DMS153 (cell line): ENCODE measurements at regions not wholly inside any gene's neighbourhood (a gene's known extent, or its start where the extent isn't known, plus 50 kb on each side); places are given as distances from the start of the nearest gene placed in this dataset.
"Not testable (repeated sequence)": the region's sequence is repeated elsewhere in the genome, so short reads cannot be mapped to it uniquely, and the experiment has no call there.

ENCODE experiments used
- DNase-seq: peaks from one replicate; lab custom pipeline; 2025; lab: John Stamatoyannopoulos, UW

GRCh38 chr5:74461251-74461650 lies 179.3 kb downstream of the ENC1 start:
- DNase-seq, result no peak

- DNase-seq, result no peak
Measured at GRCh38 chr5:74460694-74461093, 179.8 kb downstream of the ENC1 start.

- DNase-seq, result no peak
Measured at GRCh38 chr5:74459984-74460383, 180.5 kb downstream of the ENC1 start.

GRCh38 chr5:74457876-74458275 lies 182.7 kb downstream of the ENC1 start:
- DNase-seq, result no peak

- no peak for DNase-seq
Measured at GRCh38 chr5:74454263-74455030, 186.1 kb downstream of the ENC1 start.

- no peak for DNase-seq
Measured at GRCh38 chr5:74452856-74453255, 187.7 kb downstream of the ENC1 start.

- no peak for DNase-seq
Measured at GRCh38 chr5:74450095-74450494, 190.4 kb downstream of the ENC1 start.

GRCh38 chr5:74446725-74447241 lies 193.7 kb downstream of the ENC1 start:
- no peak for DNase-seq

GRCh38 chr5:74442466-74442865 lies 198.1 kb downstream of the ENC1 start:
- DNase-seq, result no peak

- DNase-seq, result no peak
Measured at GRCh38 chr5:74441616-74442015, 198.9 kb downstream of the ENC1 start.

GRCh38 chr5:74440341-74440740 lies 200.2 kb downstream of the ENC1 start:
- DNase-seq, result no peak

- not testable (repeated sequence) for DNase-seq
Measured at GRCh38 chr5:74437870-74438269, 202.7 kb downstream of the ENC1 start.

GRCh38 chr5:74433896-74434829 lies 206.4 kb downstream of the ENC1 start:
- DNase-seq, result no peak

- DNase-seq, result no peak
Measured at GRCh38 chr5:74433255-74433895, 207.2 kb downstream of the ENC1 start.

GRCh38 chr5:74432721-74433120 lies 207.8 kb downstream of the ENC1 start:
- no peak for DNase-seq

- DNase-seq, result no peak
Measured at GRCh38 chr5:74432216-74432615, 208.3 kb downstream of the ENC1 start.

- DNase-seq, result no peak
Measured at GRCh38 chr5:74431290-74431669, 209.2 kb downstream of the ENC1 start.

- DNase-seq, result no peak
Measured at GRCh38 chr5:74430631-74431289, 209.8 kb downstream of the ENC1 start.

- no peak for DNase-seq
Measured at GRCh38 chr5:74429495-74429894, 211.0 kb downstream of the ENC1 start.

GRCh38 chr5:74428876-74429275 lies 211.7 kb downstream of the ENC1 start:
- no peak for DNase-seq

GRCh38 chr5:74428275-74428674 lies 212.3 kb downstream of the ENC1 start:
- DNase-seq, result no peak

- DNase-seq, result no peak
Measured at GRCh38 chr5:74426506-74426905, 214.0 kb downstream of the ENC1 start.
